ENCODE measurements at regions not wholly inside any gene's neighbourhood (a gene's known extent, or its start where the extent isn't known, plus 50 kb on each side); places are given as distances from the start of the nearest gene placed in this dataset.

GRCh38 chr5:58266402-58266801 lies 193.5 kb downstream of the PLK2 start:
- TF ChIP-seq POLR2AphosphoS5 (IDR thresholded peaks at IDR 0.05), result no peak
- TF ChIP-seq POLR2A (IDR thresholded peaks at IDR 0.05), result no peak

Measured in stomach (tissue), 4 donors.